WTC11 (cell line): ENCODE measurements at regions not wholly inside any gene's neighbourhood (a gene's known extent, or its start where the extent isn't known, plus 50 kb on each side); places are given as distances from the start of the nearest gene placed in this dataset.

Source experiments
- ATAC-seq: fragments of 200-7000 bp; cut with Tn5 transposase; 2 replicates; pipeline ENCODE4 v1.10.0; 2021; ENCODE audit warnings: mild to moderate bottlenecking, moderate library complexity
- CTCF ChIA-PET: fragments of 300-600 bp; sonication (Branson Sonifier 250); formaldehyde crosslinking; loops from one replicate; lab custom pipeline; 2021; ENCODE audit warnings: antibody characterized with exemption; lab: Charles Lee
- POLR2A ChIA-PET: fragments of 350-600 bp; sonication (Branson Sonifier 250); formaldehyde crosslinking; loops from one replicate; lab custom pipeline; 2021; ENCODE audit warnings: antibody characterized with exemption; lab: Charles Lee
- DNase-seq: peaks from one replicate; pipeline ENCODE4 v3.0.0; 2021; ENCODE audit warnings: low spot score
- H3K27ac Mint-ChIP-seq: 2 replicates; pipeline ENCODE4 v1.8.0; 2021; ENCODE audit warnings: mixed read lengths
- H3K27me3 Mint-ChIP-seq: 2 replicates; pipeline ENCODE4 v1.8.0; 2021; ENCODE audit warnings: low read depth, mild to moderate bottlenecking, moderate library complexity, mixed read lengths
- H3K36me3 Mint-ChIP-seq: 2 replicates; pipeline ENCODE4 v1.8.0; 2021; ENCODE audit warnings: mixed read lengths
- H3K4me1 Mint-ChIP-seq: 2 replicates; pipeline ENCODE4 v1.8.0; 2022; ENCODE audit warnings: mixed read lengths
- H3K4me3 Mint-ChIP-seq: 2 replicates; pipeline ENCODE4 v1.8.0; 2021; ENCODE audit warnings: mild to moderate bottlenecking, moderate library complexity, mixed read lengths
- H3K9me3 Mint-ChIP-seq: 2 replicates; pipeline ENCODE4 v1.8.0; 2021; ENCODE audit warnings: mixed read lengths
- ATF6 ChIP-seq: sonication (generic); formaldehyde crosslinking; IDR thresholded peaks from 2 replicates; pipeline ENCODE4 v1.8.1; 2023; ENCODE audit warnings: mild to moderate bottlenecking, missing genetic modification reagents
- CREB1 ChIP-seq: sonication (generic); formaldehyde crosslinking; IDR thresholded peaks from 2 replicates; pipeline ENCODE4 v1.8.0; 2023; ENCODE audit warnings: mild to moderate bottlenecking, missing genetic modification reagents
- CTCF ChIP-seq: fragments of 200-600 bp; IDR thresholded peaks from 2 replicates; pipeline ENCODE4 v1.8.0; 2022; ENCODE audit warnings: antibody characterized with exemption
- E2F4 ChIP-seq: sonication (generic); formaldehyde crosslinking; IDR thresholded peaks from 2 replicates; pipeline ENCODE4 v1.8.1; 2022; ENCODE audit warnings: low read depth, mild to moderate bottlenecking, moderate library complexity, missing genetic modification reagents, borderline replicate concordance
- EMX1 ChIP-seq: fragments of 250-450 bp; sonication (Bioruptor Pico); IDR thresholded peaks from 2 replicates; pipeline ENCODE4 v1.8.0; 2021; ENCODE audit warnings: mild to moderate bottlenecking
- FOXJ3 ChIP-seq: sonication (generic); formaldehyde crosslinking; IDR thresholded peaks from 2 replicates; pipeline ENCODE4 v1.9.0; 2021; ENCODE audit warnings: missing genetic modification reagents, mild to moderate bottlenecking, borderline replicate concordance
- FOXP4 ChIP-seq: sonication (generic); formaldehyde crosslinking; IDR thresholded peaks from 2 replicates; pipeline ENCODE4 v1.8.0; 2022; ENCODE audit warnings: mild to moderate bottlenecking, missing genetic modification reagents
- GABPB1 ChIP-seq: sonication (generic); formaldehyde crosslinking; IDR thresholded peaks from 2 replicates; pipeline ENCODE4 v1.8.1; 2023; ENCODE audit warnings: mild to moderate bottlenecking, missing genetic modification reagents
- GRHL2 ChIP-seq: fragments of 250-450 bp; sonication (Bioruptor Pico); IDR thresholded peaks from 2 replicates; pipeline ENCODE4 v1.8.0; 2022; ENCODE audit warnings: mild to moderate bottlenecking, moderate library complexity; ENCODE audit not compliant: insufficient replicate concordance, severe bottlenecking
- GTF2I ChIP-seq: fragments of 250-450 bp; sonication (Bioruptor Pico); conservative IDR thresholded peaks from 2 replicates; pipeline ENCODE4 v1.4.0; 2021; ENCODE audit warnings: mild to moderate bottlenecking
- MYBL2 ChIP-seq: sonication (generic); formaldehyde crosslinking; IDR thresholded peaks from 2 replicates; pipeline ENCODE4 v1.8.1; 2023; ENCODE audit warnings: mild to moderate bottlenecking, moderate library complexity, missing genetic modification reagents
- NR2C2 ChIP-seq: sonication (generic); formaldehyde crosslinking; IDR thresholded peaks from 2 replicates; pipeline ENCODE4 v1.8.0; 2022; ENCODE audit warnings: mild to moderate bottlenecking, missing genetic modification reagents
- PREB ChIP-seq: sonication (generic); formaldehyde crosslinking; IDR thresholded peaks from 2 replicates; pipeline ENCODE4 v1.8.1; 2022; ENCODE audit warnings: mild to moderate bottlenecking, missing genetic modification reagents, moderate library complexity, borderline replicate concordance
- SMAD3 ChIP-seq: sonication (generic); formaldehyde crosslinking; IDR thresholded peaks from 2 replicates; pipeline ENCODE4 v1.8.0; 2022; ENCODE audit warnings: missing genetic modification reagents, mild to moderate bottlenecking, borderline replicate concordance
- SP1 ChIP-seq: sonication (generic); formaldehyde crosslinking; conservative IDR thresholded peaks from 2 replicates; pipeline ENCODE4 v1.8.1; 2022; ENCODE audit warnings: missing genetic modification reagents
- TCF7 ChIP-seq: sonication (generic); formaldehyde crosslinking; IDR thresholded peaks from 2 replicates; pipeline ENCODE4 v1.8.0; 2022; ENCODE audit warnings: mild to moderate bottlenecking, low read depth, missing genetic modification reagents, moderate library complexity
- TEAD1 ChIP-seq: sonication (generic); formaldehyde crosslinking; IDR thresholded peaks from 2 replicates; pipeline ENCODE4 v1.8.0; 2022; ENCODE audit warnings: mild to moderate bottlenecking, missing genetic modification reagents
- TEAD4 ChIP-seq: sonication (generic); formaldehyde crosslinking; IDR thresholded peaks from 2 replicates; pipeline ENCODE4 v1.8.0; 2022; ENCODE audit warnings: mild to moderate bottlenecking, missing genetic modification reagents
- ZBTB21 ChIP-seq: sonication (generic); formaldehyde crosslinking; IDR thresholded peaks from 2 replicates; pipeline ENCODE4 v1.8.1; 2023; ENCODE audit warnings: mild to moderate bottlenecking, missing genetic modification reagents, borderline replicate concordance
- ZNF121 ChIP-seq: sonication (generic); formaldehyde crosslinking; IDR thresholded peaks from 2 replicates; pipeline ENCODE4 v1.8.0; 2023; ENCODE audit warnings: missing genetic modification reagents
- ZNF232 ChIP-seq: sonication (generic); formaldehyde crosslinking; IDR thresholded peaks from 2 replicates; pipeline ENCODE4 v1.8.0; 2022; ENCODE audit warnings: mild to moderate bottlenecking, missing genetic modification reagents
- ZNF263 ChIP-seq: sonication (generic); formaldehyde crosslinking; IDR thresholded peaks from 2 replicates; pipeline ENCODE4 v1.8.1; 2022; ENCODE audit warnings: low read depth, mild to moderate bottlenecking, moderate library complexity, missing genetic modification reagents
- ZNF423 ChIP-seq: fragments of 250-450 bp; sonication (Bioruptor Pico); IDR thresholded peaks from 2 replicates; pipeline ENCODE4 v2.1.2; 2022; ENCODE audit warnings: mild to moderate bottlenecking, moderate library complexity
- ZNF512 ChIP-seq: sonication (generic); formaldehyde crosslinking; IDR thresholded peaks from 2 replicates; pipeline ENCODE4 v1.8.1; 2022; ENCODE audit warnings: missing genetic modification reagents, borderline replicate concordance

GRCh38 chr2:56685205-56685604 is 501.4 kb downstream of the CCDC85A start:
- Mint-ChIP-seq H3K4me3 (no peak overlapping the region), H3K27ac (no peak overlapping the region), H3K27me3 (no peaks in the 10 kb centered on the region), H3K9me3 (peaks cover 7% of the 10 kb centered on the region; the same call in 1 of the 2 replicates), H3K36me3 (no peaks in the 10 kb centered on the region), H3K4me1 (peaks cover 3% of the 10 kb centered on the region; the same call in 1 of the 2 replicates)
- TF ChIP-seq CREB1 (CRISPR knock-in tag) (no peak), GTF2I (CRISPR knock-in tag) (no peak), ZBTB21 (CRISPR knock-in tag) (no peak), SP1 (CRISPR knock-in tag) (no peak), GRHL2 (no peak), TEAD1 (CRISPR knock-in tag) (no peak), SMAD3 (CRISPR knock-in tag) (no peak), MYBL2 (CRISPR knock-in tag) (no peak), ATF6 (no peak), NR2C2 (CRISPR knock-in tag) (no peak), PREB (no peak), ZNF512 (CRISPR knock-in tag) (no peak), ZNF423 (CRISPR knock-in tag) (no peak), TEAD4 (no peak), FOXP4 (CRISPR knock-in tag) (no peak), TCF7 (no peak), EMX1 (CRISPR knock-in tag) (no peak), GABPB1 (CRISPR knock-in tag) (no peak), FOXJ3 (CRISPR knock-in tag) (no peak)
- ChIA-PET POLR2A (no interaction called here), CTCF (interaction anchor here (1.0 kb wide), 1 partner anchor 502 kb away, joined by 3 read pairs; the partner anchor contains the start of gene CCDC85A)
- DNase-seq (no peak), ATAC-seq (no peak)

- no peak overlapping the region for H3K4me3 Mint-ChIP-seq
- POLR2A ChIA-PET, result no interaction called here
- H3K9me3 Mint-ChIP-seq, result peaks cover 11% of the 10 kb centered on the region; the same call in 1 of the 2 replicates
- ATAC-seq (no peak), DNase-seq (no peak)
- no peaks in the 10 kb centered on the region for H3K27me3 Mint-ChIP-seq
- CTCF ChIA-PET, result no interaction called here
- no peak for TF ChIP-seq CREB1 (CRISPR knock-in tag)
- no peak for TF ChIP-seq ZNF263 (CRISPR knock-in tag)
- no peak for TF ChIP-seq CTCF
- TF ChIP-seq ZNF121 (CRISPR knock-in tag), result no peak
- TF ChIP-seq GTF2I (CRISPR knock-in tag), result no peak
- TF ChIP-seq ZNF232 (CRISPR knock-in tag), result no peak
- TF ChIP-seq E2F4 (CRISPR knock-in tag), result no peak
- no peak overlapping the region for H3K27ac Mint-ChIP-seq
- peaks cover 3% of the 10 kb centered on the region; the same call in 1 of the 2 replicates for H3K4me1 Mint-ChIP-seq
- no peaks in the 10 kb centered on the region for H3K36me3 Mint-ChIP-seq
These were observed 503.4 kb downstream of the CCDC85A start for GRCh38 chr2:56687169-56687568.
